GM12878 (cell line): ENCODE measurements at regions not wholly inside any gene's neighbourhood (a gene's known extent, or its start where the extent isn't known, plus 50 kb on each side); places are given as distances from the start of the nearest gene placed in this dataset.

Experiments used
- ATAC-seq: fragments of 200-7000 bp; cut with Tn5 transposase; 3 replicates; pipeline ENCODE4 v1.9.1; 2020; ENCODE audit warnings: mild to moderate bottlenecking, moderate library complexity
- BruUV-seq: library from RNA; stranded (reverse); fragments of 400-500 nt; replicated peaks from 2 replicates; lab custom pipeline; 2021; lab: Mats Ljungman, UMichigan
- CTCF ChIA-PET: fragments of 300-600 bp; sonication (Branson Sonifier 250); formaldehyde crosslinking; extraction: SDS; loops from one replicate; lab custom pipeline; 2021; ENCODE audit warnings: inconsistent platforms; lab: Yijun Ruan, JAX
- POLR2A ChIA-PET: fragments of 350-600 bp; formaldehyde crosslinking; extraction: SDS; loops from one replicate; lab custom pipeline; 2021; ENCODE audit warnings: inconsistent platforms; lab: Charles Lee
- RAD21 ChIA-PET: fragments of 300-600 bp; sonication (Branson Sonifier 250); formaldehyde crosslinking; loops from one replicate; lab custom pipeline; 2023; ENCODE audit warnings: antibody characterized with exemption; ENCODE audit not compliant: unreplicated experiment; lab: Charles Lee
- SMC1A ChIA-PET: fragments of 300-600 bp; sonication (Branson Sonifier 250); formaldehyde crosslinking; loops from one replicate; lab custom pipeline; 2023; ENCODE audit not compliant: unreplicated experiment, uncharacterized antibody; lab: Charles Lee
- DNase-seq: peaks from one replicate; pipeline ENCODE4 v3.0.0-alpha.2; 2011; ENCODE audit warnings: low read depth, low spot score
- FAIRE-seq: peaks from 3 replicates; lab custom pipeline; 2011; peaks lifted over from hg19 to GRCh38; lab: Jason Lieb, UNC
- H2AFZ ChIP-seq: 2 replicates; pipeline ENCODE4 v1.6.0; 2011; ENCODE audit warnings: low read depth, low read length, control low read depth; ENCODE audit not compliant: control insufficient read depth
- H3K27ac ChIP-seq: 2 replicates; pipeline ENCODE4 v1.5.1; 2011; ENCODE audit warnings: control low read depth; ENCODE audit not compliant: control insufficient read depth, insufficient read depth
- H3K27me3 ChIP-seq, 2 experiments: replicated peaks in 1 of 2; 2 replicates each; pipeline versions ENCODE4 v1.6.0 to v1.6.1; 2011; ENCODE audit warnings: low read length in 1 of 2; ENCODE audit not compliant: control insufficient read depth in 2 of 2, insufficient read depth in 2 of 2
- H3K36me3 ChIP-seq, 2 experiments: 2 replicates each; pipeline ENCODE4 v1.5.1; 2011; ENCODE audit warnings: low read length in 1 of 2; ENCODE audit not compliant: control insufficient read depth in 2 of 2, insufficient read depth in 2 of 2
- H3K4me1 ChIP-seq: 2 replicates; pipeline ENCODE4 v1.6.1; 2011; ENCODE audit warnings: mild to moderate bottlenecking, low read length, moderate library complexity, mixed read lengths; ENCODE audit not compliant: control insufficient read depth, insufficient read depth
- H3K4me2 ChIP-seq: 2 replicates; pipeline ENCODE4 v1.6.0; 2011; ENCODE audit warnings: control low read depth; ENCODE audit not compliant: control insufficient read depth, insufficient read depth
- H3K4me3 ChIP-seq: fragments of 200-600 bp; sonication (generic); 2 replicates; pipeline ENCODE4 v1.5.1; 2016
- H3K79me2 ChIP-seq: 2 replicates; pipeline ENCODE4 v1.6.0; 2011; ENCODE audit warnings: low read length; ENCODE audit not compliant: control insufficient read depth, insufficient read depth
- H3K9ac ChIP-seq: 2 replicates; pipeline ENCODE4 v1.8.0; 2011; ENCODE audit warnings: low read length, control low read depth, mixed read lengths; ENCODE audit not compliant: control insufficient read depth, insufficient read depth
- H3K9me3 ChIP-seq: replicated peaks from 3 replicates; pipeline ENCODE4 v1.5.1; 2011; ENCODE audit warnings: mild to moderate bottlenecking, low read length; ENCODE audit not compliant: control insufficient read depth, insufficient read depth
- H4K20me1 ChIP-seq: 2 replicates; pipeline ENCODE4 v1.6.0; 2011; ENCODE audit not compliant: control insufficient read depth, insufficient read depth
- EED ChIP-seq: sonication (generic); IDR thresholded peaks from 2 replicates; pipeline ENCODE4 v1.6.1; 2016; ENCODE audit warnings: antibody characterized with exemption, low read depth
- HDGF ChIP-seq: fragments of 450-650 bp; IDR thresholded peaks from 2 replicates; pipeline ENCODE4 v1.6.1; 2016; ENCODE audit warnings: antibody characterized with exemption
- LARP7 ChIP-seq: fragments of 450-650 bp; IDR thresholded peaks from 2 replicates; pipeline ENCODE4 v1.6.1; 2017; ENCODE audit warnings: mild to moderate bottlenecking
- PAX5 ChIP-seq: IDR thresholded peaks from 2 replicates; pipeline ENCODE4 v1.6.1; 2011; ENCODE audit warnings: low read depth, low read length, borderline replicate concordance
- PKNOX1 ChIP-seq: fragments of 450-650 bp; IDR thresholded peaks from 2 replicates; pipeline ENCODE4 v1.6.1; 2016; ENCODE audit warnings: mild to moderate bottlenecking
- POLR2A ChIP-seq: IDR thresholded peaks from 2 replicates; pipeline ENCODE4 v1.6.1; 2011; ENCODE audit warnings: low read depth, mild to moderate bottlenecking, low read length
- POLR2AphosphoS2 ChIP-seq: IDR thresholded peaks from 2 replicates; pipeline ENCODE4 v1.6.1; 2011; ENCODE audit warnings: low read depth, mild to moderate bottlenecking, low read length, improper control_type of control experiment, moderate library complexity
- RELA ChIP-seq: fragments of 450-650 bp; IDR thresholded peaks from 2 replicates; pipeline ENCODE4 v1.8.0; 2014; ENCODE audit warnings: borderline replicate concordance; ENCODE audit not compliant: partially characterized antibody
- SIX5 ChIP-seq: IDR thresholded peaks from 2 replicates; pipeline ENCODE4 v1.6.1; 2011; ENCODE audit warnings: mild to moderate bottlenecking, low read depth, low read length, moderate library complexity; ENCODE audit not compliant: severe bottlenecking
- SPI1 ChIP-seq: IDR thresholded peaks from 2 replicates; pipeline ENCODE4 v1.6.1; 2011; ENCODE audit warnings: low read depth, mild to moderate bottlenecking, low read length, moderate library complexity, borderline replicate concordance; ENCODE audit not compliant: insufficient read depth
- SUPT20H ChIP-seq: IDR thresholded peaks from 2 replicates; pipeline ENCODE4 v1.6.1; 2011; ENCODE audit warnings: low read depth, mild to moderate bottlenecking, low read length, moderate library complexity, borderline replicate concordance; ENCODE audit not compliant: control insufficient read depth
- ZBTB4 ChIP-seq: fragments of 450-650 bp; formaldehyde crosslinking; IDR thresholded peaks from 2 replicates; pipeline ENCODE4 v1.4.0; 2022; ENCODE audit warnings: mild to moderate bottlenecking, moderate library complexity
- WGBS: methylation state at CpG from one replicate; pipeline ENCODE4 v1.1.6; 2016; ENCODE audit warnings: low lambda C conversion rate; ENCODE audit not compliant: insufficient replicate concordance, insufficient coverage; ENCODE audit errors: missing lambda C conversion rate; 5-methylcytosine and 5-hydroxymethylcytosine counted together
- in situ Hi-C: fragments of 300-500 bp; cut with MboI; formaldehyde crosslinking; loops from 9 replicates; pipeline ENCODE4 v1.14.3; 2018; ENCODE audit warnings: mixed read lengths
- intact Hi-C: fragments of 100-400 bp; cut with micrococcal nuclease; formaldehyde crosslinking; loops from one replicate; pipeline ENCODE4 v1.14.2; 2022; ENCODE audit not compliant: unreplicated experiment
- TF ChIP-seq, protein P1 (sequence below): IDR thresholded peaks from 2 replicates; pipeline ENCODE4 v1.6.1; 2011; ENCODE audit warnings: borderline replicate concordance, low read depth, mild to moderate bottlenecking, moderate library complexity, mixed read lengths, low read length; ENCODE audit not compliant: insufficient read depth; ENCODE audit errors: extremely low read length

DNA sequence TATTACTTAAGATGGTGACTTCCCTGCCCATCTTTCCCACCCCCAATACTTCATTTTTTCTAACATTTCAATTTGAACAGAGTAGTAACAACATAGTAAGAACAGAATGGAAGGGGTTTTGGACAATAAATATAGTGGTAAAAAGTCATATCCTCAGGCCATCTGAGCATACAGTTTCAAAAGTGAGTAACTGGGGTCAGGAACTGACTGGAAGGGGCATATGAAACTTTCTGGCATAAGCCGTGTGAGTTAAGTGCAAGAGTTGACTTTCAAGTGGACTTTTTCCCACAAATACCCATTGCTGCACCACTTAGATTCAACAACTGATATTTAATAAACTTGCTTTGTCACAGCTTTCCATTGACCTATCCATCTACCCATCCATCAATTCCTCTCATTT, 153.5 kb upstream of the IL12A start:
- intact Hi-C loops (no loop called here), in situ Hi-C loops (no loop called here)
- FAIRE-seq (no peak), DNase-seq (no peak), ATAC-seq (no peak)
- H3K27me3 ChIP-seq: no peaks in the 10 kb centered on the region; a peak in 1 of 4 replicates
- POLR2A ChIA-PET: no interaction called here
- no TSS peak for BruUV-seq
- TF ChIP-seq HDGF (no peak), SIX5 (no peak), POLR2AphosphoS2 (no peak), ZBTB4 (no peak), PAX5 (no peak), PKNOX1 (no peak), POLR2A (no peak), SUPT20H (no peak), LARP7 (no peak), SPI1 (no peak), RELA (no peak), EED (no peak)
- TF ChIP-seq, protein P1, sequence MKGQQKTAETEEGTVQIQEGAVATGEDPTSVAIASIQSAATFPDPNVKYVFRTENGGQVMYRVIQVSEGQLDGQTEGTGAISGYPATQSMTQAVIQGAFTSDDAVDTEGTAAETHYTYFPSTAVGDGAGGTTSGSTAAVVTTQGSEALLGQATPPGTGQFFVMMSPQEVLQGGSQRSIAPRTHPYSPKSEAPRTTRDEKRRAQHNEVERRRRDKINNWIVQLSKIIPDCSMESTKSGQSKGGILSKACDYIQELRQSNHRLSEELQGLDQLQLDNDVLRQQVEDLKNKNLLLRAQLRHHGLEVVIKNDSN: no peak
- SMC1A ChIA-PET: no interaction called here
- WGBS: 92% methylated on average over 1 of the region's 1 CpG
- no peaks in the 10 kb centered on the region for H3K9me3 ChIP-seq
- RAD21 ChIA-PET: no interaction called here
- no peaks in the 10 kb centered on the region for H4K20me1 ChIP-seq
- H3K4me3 ChIP-seq: no peak overlapping the region
- no peak overlapping the region for H2AFZ ChIP-seq
- no peaks in the 10 kb centered on the region for H3K36me3 ChIP-seq
- H3K27ac ChIP-seq: no peak overlapping the region
- H3K4me2 ChIP-seq: no peak overlapping the region
- H3K4me1 ChIP-seq: peaks cover 13% of the 10 kb centered on the region
- H3K79me2 ChIP-seq: no peaks in the 10 kb centered on the region
- CTCF ChIA-PET: interaction anchor here (1.1 to 1.4 kb wide), 3 partner anchors 9 to 154 kb away, joined by 3 to 4 read pairs (median 3); partner anchors contain the start of gene IL12A
- H3K9ac ChIP-seq: no peak overlapping the region
